Hepatocyte (in vitro differentiated cells): ENCODE measurements at regions not wholly inside any gene's neighbourhood (a gene's known extent, or its start where the extent isn't known, plus 50 kb on each side); places are given as distances from the start of the nearest gene placed in this dataset.
"Not testable (repeated sequence)": the region's sequence is repeated elsewhere in the genome, so short reads cannot be mapped to it uniquely, and the experiment has no call there.

Source experiments
- DNase-seq: peaks from one replicate; pipeline ENCODE4 v3.0.0-alpha.2; 2016; ENCODE audit warnings: low spot score
- H2AFZ ChIP-seq: fragments of 200-600 bp; sonication (generic); 2 replicates; pipeline ENCODE4 v1.6.0; 2016; ENCODE audit warnings: antibody characterized with exemption, mild to moderate bottlenecking
- H3K27ac ChIP-seq: fragments of 200-600 bp; sonication (generic); 2 replicates; pipeline ENCODE4 v1.5.1; 2016; ENCODE audit warnings: mild to moderate bottlenecking
- H3K27me3 ChIP-seq: fragments of 200-600 bp; sonication (generic); 2 replicates; pipeline ENCODE4 v1.6.1; 2016
- H3K36me3 ChIP-seq: fragments of 200-600 bp; sonication (generic); replicated peaks from 2 replicates; pipeline ENCODE4 v1.5.1; 2016; ENCODE audit warnings: low read depth; ENCODE audit not compliant: insufficient read depth
- H3K4me1 ChIP-seq: fragments of 200-600 bp; sonication (generic); 2 replicates; pipeline ENCODE4 v1.5.1; 2016; ENCODE audit warnings: mild to moderate bottlenecking, moderate library complexity; ENCODE audit not compliant: insufficient read depth
- H3K4me2 ChIP-seq: fragments of 200-600 bp; sonication (generic); 2 replicates; pipeline ENCODE4 v1.6.0; 2016
- H3K4me3 ChIP-seq: fragments of 200-600 bp; sonication (generic); 2 replicates; pipeline ENCODE4 v1.5.1; 2016; ENCODE audit warnings: mild to moderate bottlenecking
- H3K79me2 ChIP-seq: fragments of 200-600 bp; sonication (generic); 2 replicates; pipeline ENCODE4 v1.6.0; 2017; ENCODE audit warnings: mild to moderate bottlenecking
- H3K9me2 ChIP-seq: fragments of 200-600 bp; sonication (generic); replicated peaks from 2 replicates; pipeline ENCODE4 v1.6.0; 2017; ENCODE audit warnings: mild to moderate bottlenecking; ENCODE audit not compliant: insufficient read depth
- H3K9me3 ChIP-seq: fragments of 200-600 bp; sonication (generic); 2 replicates; pipeline ENCODE4 v1.5.1; 2016; ENCODE audit warnings: low read depth, mild to moderate bottlenecking
- H4K20me1 ChIP-seq: fragments of 200-600 bp; sonication (generic); 2 replicates; pipeline ENCODE4 v1.6.0; 2016; ENCODE audit warnings: mild to moderate bottlenecking; ENCODE audit not compliant: insufficient read depth, poor library complexity, severe bottlenecking
- CTCF ChIP-seq: fragments of 200-600 bp; sonication (generic); IDR thresholded peaks from 2 replicates; pipeline ENCODE4 v1.5.1; 2016; ENCODE audit warnings: antibody characterized with exemption, mild to moderate bottlenecking; ENCODE audit not compliant: poor library complexity
- EZH2 ChIP-seq: fragments of 200-600 bp; sonication (generic); IDR thresholded peaks from 2 replicates; pipeline ENCODE4 v1.6.1; 2016; ENCODE audit warnings: antibody characterized with exemption, mild to moderate bottlenecking, borderline replicate concordance
- EZH2phosphoT487 ChIP-seq: fragments of 200-600 bp; sonication (generic); IDR thresholded peaks from one replicate; pipeline ENCODE4 v1.6.1; 2018; ENCODE audit warnings: antibody characterized with exemption, mild to moderate bottlenecking, low read depth, moderate library complexity; ENCODE audit not compliant: unreplicated experiment, severe bottlenecking
- WGBS: methylation state at CpG from one replicate; pipeline ENCODE4 v1.1.6; 2016; ENCODE audit warnings: low lambda C conversion rate; ENCODE audit errors: missing lambda C conversion rate; 5-methylcytosine and 5-hydroxymethylcytosine counted together

GRCh38 chr11:37142591-37142990, 544.6 kb upstream of the RAG2 start:
- no peak for DNase-seq
- Histone ChIP-seq H4K20me1 (no peaks in the 10 kb centered on the region), H3K4me1 (no peaks in the 10 kb centered on the region), H3K4me3 (no peak overlapping the region), H3K27ac (no peak overlapping the region), H3K79me2 (no peaks in the 10 kb centered on the region), H3K9me2 (no peaks in the 10 kb centered on the region), H3K4me2 (no peak overlapping the region), H3K36me3 (no peaks in the 10 kb centered on the region), H3K9me3 (no peaks in the 10 kb centered on the region), H3K27me3 (no peaks in the 10 kb centered on the region), H2AFZ (no peak overlapping the region)
- TF ChIP-seq CTCF (no peak), EZH2phosphoT487 (no peak), EZH2 (no peak)

- H3K4me3 ChIP-seq = no peak overlapping the region
- no peaks in the 10 kb centered on the region for H3K36me3 ChIP-seq
- no peaks in the 10 kb centered on the region for H4K20me1 ChIP-seq
- no peaks in the 10 kb centered on the region for H3K4me1 ChIP-seq
- 84% methylated on average over 5 of the region's 5 CpGs for WGBS
- no peaks in the 10 kb centered on the region for H3K9me2 ChIP-seq
- H3K4me2 ChIP-seq = no peak overlapping the region
- H3K79me2 ChIP-seq = no peaks in the 10 kb centered on the region
- H3K27me3 ChIP-seq = no peaks in the 10 kb centered on the region
- no peak for DNase-seq
- H2AFZ ChIP-seq = no peak overlapping the region
- no peak overlapping the region for H3K27ac ChIP-seq
- TF ChIP-seq EZH2phosphoT487 = no peak
- no peak for TF ChIP-seq EZH2
- TF ChIP-seq CTCF = no peak
- H3K9me3 ChIP-seq = no peaks in the 10 kb centered on the region
Observed at GRCh38 chr11:37141707-37142106, 543.7 kb upstream of the RAG2 start.

GRCh38 chr11:37135606-37136005, 537.6 kb upstream of the RAG2 start:
- not testable (repeated sequence) for H3K27me3 ChIP-seq, H3K4me3 ChIP-seq, DNase-seq, H3K4me1 ChIP-seq, H3K27ac ChIP-seq, H3K4me2 ChIP-seq, H3K9me3 ChIP-seq, H4K20me1 ChIP-seq, H3K9me2 ChIP-seq, H3K79me2 ChIP-seq, H2AFZ ChIP-seq, H3K36me3 ChIP-seq
- 80% methylated on average over 6 of the region's 6 CpGs for WGBS

GRCh38 chr11:37134637-37135036, 536.6 kb upstream of the RAG2 start:
- H3K9me3 ChIP-seq = no peaks in the 10 kb centered on the region
- no peaks in the 10 kb centered on the region for H3K27me3 ChIP-seq
- no peaks in the 10 kb centered on the region for H4K20me1 ChIP-seq
- TF ChIP-seq EZH2phosphoT487 = no peak
- no peak for TF ChIP-seq CTCF
- TF ChIP-seq EZH2 = no peak
- H3K4me1 ChIP-seq = no peaks in the 10 kb centered on the region
- H2AFZ ChIP-seq = no peak overlapping the region
- H3K79me2 ChIP-seq = no peaks in the 10 kb centered on the region
- H3K4me2 ChIP-seq = no peak overlapping the region
- H3K9me2 ChIP-seq = no peaks in the 10 kb centered on the region
- H3K4me3 ChIP-seq = no peak overlapping the region
- DNase-seq = no peak
- 86% methylated on average over 2 of the region's 2 CpGs for WGBS
- no peak overlapping the region for H3K27ac ChIP-seq
- H3K36me3 ChIP-seq = no peaks in the 10 kb centered on the region
